ENCODE measurements at regions not wholly inside any gene's neighbourhood (a gene's known extent, or its start where the extent isn't known, plus 50 kb on each side); places are given as distances from the start of the nearest gene placed in this dataset.

DNA sequence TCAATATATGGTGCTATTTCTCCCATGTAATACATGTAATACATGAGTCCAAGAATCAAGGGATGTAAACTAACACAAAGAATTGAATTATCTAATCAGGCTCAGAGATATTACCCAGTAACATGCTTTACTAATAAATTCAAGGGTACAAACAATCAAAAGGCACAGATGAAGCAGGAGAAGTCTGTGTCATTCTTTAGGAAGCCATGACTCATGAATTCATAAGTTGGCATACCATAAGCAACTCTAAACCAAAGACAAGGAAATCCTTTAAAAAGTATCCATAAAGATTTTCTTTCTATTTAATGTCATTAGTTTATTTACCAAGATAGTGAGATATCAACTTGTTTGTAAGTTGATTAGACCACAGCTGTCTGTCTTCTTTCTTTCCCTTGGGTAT, 446.0 kb upstream of the IMPG1 start:
- Histone ChIP-seq H2AFZ (ENCODE audit: low read length) (no peak overlapping the region), H3K4me1 (ENCODE audit: insufficient read depth, low read length) (no peaks in the 10 kb centered on the region), H3K27me3 (ENCODE audit: control insufficient read depth in 1 of 2, insufficient read depth in 2 of 2, low read length in 2 of 2) (no peaks in the 10 kb centered on the region), H3K4me3 (replicated peaks in 1 of 3; ENCODE audit: insufficient read depth in 1 of 3, low read depth in 2 of 3, low read length in 3 of 3) (no peak overlapping the region), H3K9me3 (ENCODE audit: low read length) (no peaks in the 10 kb centered on the region), H3K27ac (ENCODE audit: extremely low read length, insufficient read depth, low read length) (no peak overlapping the region), H3K9ac (ENCODE audit: insufficient read depth, low read depth, low read length) (no peak overlapping the region), H3K4me2 (ENCODE audit: low read depth, low read length) (no peak overlapping the region), H3K36me3 (replicated peaks in 1 of 2; ENCODE audit: control insufficient read depth in 1 of 2, insufficient read depth in 2 of 2, low read length in 2 of 2) (no peaks in the 10 kb centered on the region), H3K79me2 (ENCODE audit: insufficient read depth, low read length) (no peaks in the 10 kb centered on the region), H4K20me1 (ENCODE audit: insufficient read depth, low read length) (no peaks in the 10 kb centered on the region)
- ATAC-seq: no peak
- no peak for FAIRE-seq
- TF ChIP-seq ZNF556 (CRISPR knock-in tag; IDR thresholded peaks at IDR 0.05; ENCODE audit: borderline replicate concordance) (no peak), GATAD1 (CRISPR knock-in tag; IDR thresholded peaks at IDR 0.05) (no peak), NFE2 (CRISPR knock-in tag; IDR thresholded peaks at IDR 0.05) (no peak)
- BruUV-seq (replicated peaks): no TSS peak
- no peak for DNase-seq (ENCODE audit: low spot score)
- intact Hi-C loops (cut with micrococcal nuclease; ENCODE audit: unreplicated experiment) (no loop called here), in situ Hi-C loops (cut with HindIII; ENCODE audit: extremely low pct_ligation_motif_present, low pct_unique_long_range_greater_than_20kb) (no loop called here)
- ChIA-PET POLR2A (no interaction called here), CTCF (ENCODE audit: low intra/inter-chr PET ratio, low total read pairs) (no interaction called here)

DNA sequence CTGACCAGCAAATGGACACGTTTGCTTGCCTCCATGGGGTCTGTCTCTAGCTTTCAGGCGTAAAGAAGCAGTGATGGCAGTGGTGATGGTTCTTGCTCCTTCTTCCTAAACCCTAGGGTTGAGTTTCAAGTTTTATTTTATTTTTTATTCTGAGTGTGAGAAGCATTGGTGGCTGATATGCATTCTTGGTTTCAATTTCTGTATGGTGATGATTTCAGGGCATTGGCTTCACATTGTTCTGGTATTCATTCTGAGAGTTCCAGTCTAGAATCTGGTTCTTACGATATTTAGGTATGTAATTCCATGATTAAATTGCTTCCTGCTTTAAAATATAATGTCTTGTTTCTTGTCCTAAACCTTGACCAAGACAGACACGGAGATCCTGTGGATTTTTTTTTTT, 444.5 kb upstream of the IMPG1 start:
- H3K4me3 ChIP-seq (replicated peaks in 1 of 3; ENCODE audit: insufficient read depth in 1 of 3, low read depth in 2 of 3, low read length in 3 of 3): no peak overlapping the region
- H2AFZ ChIP-seq (ENCODE audit: low read length): no peak overlapping the region
- H3K27me3 ChIP-seq (ENCODE audit: control insufficient read depth in 1 of 2, insufficient read depth in 2 of 2, low read length in 2 of 2): no peaks in the 10 kb centered on the region
- CTCF ChIA-PET (ENCODE audit: low intra/inter-chr PET ratio, low total read pairs): no interaction called here
- in situ Hi-C loops (cut with HindIII; ENCODE audit: extremely low pct_ligation_motif_present, low pct_unique_long_range_greater_than_20kb) (no loop called here), intact Hi-C loops (cut with micrococcal nuclease; ENCODE audit: unreplicated experiment) (no loop called here)
- POLR2A ChIA-PET: no interaction called here
- no peak overlapping the region for H3K27ac ChIP-seq (ENCODE audit: extremely low read length, insufficient read depth, low read length)
- FAIRE-seq: no peak
- no TSS peak for BruUV-seq (replicated peaks)
- no peaks in the 10 kb centered on the region for H3K79me2 ChIP-seq (ENCODE audit: insufficient read depth, low read length)
- no peak for ATAC-seq
- H3K4me1 ChIP-seq (ENCODE audit: insufficient read depth, low read length): no peaks in the 10 kb centered on the region
- H3K9ac ChIP-seq (ENCODE audit: insufficient read depth, low read depth, low read length): no peak overlapping the region
- no peaks in the 10 kb centered on the region for H3K9me3 ChIP-seq (ENCODE audit: low read length)
- no peaks in the 10 kb centered on the region for H4K20me1 ChIP-seq (ENCODE audit: insufficient read depth, low read length)
- no peak overlapping the region for H3K4me2 ChIP-seq (ENCODE audit: low read depth, low read length)
- under 1% methylated on average over 4 of the region's 4 CpGs for WGBS (ENCODE audit: low lambda C conversion rate)
- H3K36me3 ChIP-seq (replicated peaks in 1 of 2; ENCODE audit: control insufficient read depth in 1 of 2, insufficient read depth in 2 of 2, low read length in 2 of 2): no peaks in the 10 kb centered on the region
- DNase-seq (ENCODE audit: low spot score): no peak
- TF ChIP-seq, protein P1, sequence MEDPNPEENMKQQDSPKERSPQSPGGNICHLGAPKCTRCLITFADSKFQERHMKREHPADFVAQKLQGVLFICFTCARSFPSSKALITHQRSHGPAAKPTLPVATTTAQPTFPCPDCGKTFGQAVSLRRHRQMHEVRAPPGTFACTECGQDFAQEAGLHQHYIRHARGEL (CRISPR knock-in tag; IDR thresholded peaks at IDR 0.05): no peak
- TF ChIP-seq DMAP1 (CRISPR knock-in tag; IDR thresholded peaks at IDR 0.05) (no peak), PPARG (CRISPR knock-in tag; conservative IDR thresholded peaks at IDR 0.05) (no peak), HOXA5 (CRISPR knock-in tag; IDR thresholded peaks at IDR 0.05) (no peak), TP53 (CRISPR knock-in tag; conservative IDR thresholded peaks at IDR 0.05) (no peak), ERF (CRISPR knock-in tag; IDR thresholded peaks at IDR 0.05) (no peak), ZNF777 (CRISPR knock-in tag; IDR thresholded peaks at IDR 0.05) (no peak)
- TF ChIP-seq, protein P2, sequence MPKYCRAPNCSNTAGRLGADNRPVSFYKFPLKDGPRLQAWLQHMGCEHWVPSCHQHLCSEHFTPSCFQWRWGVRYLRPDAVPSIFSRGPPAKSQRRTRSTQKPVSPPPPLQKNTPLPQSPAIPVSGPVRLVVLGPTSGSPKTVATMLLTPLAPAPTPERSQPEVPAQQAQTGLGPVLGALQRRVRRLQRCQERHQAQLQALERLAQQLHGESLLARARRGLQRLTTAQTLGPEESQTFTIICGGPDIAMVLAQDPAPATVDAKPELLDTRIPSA (CRISPR knock-in tag; IDR thresholded peaks at IDR 0.05; ENCODE audit: borderline replicate concordance): no peak
- TF ChIP-seq, protein P3, sequence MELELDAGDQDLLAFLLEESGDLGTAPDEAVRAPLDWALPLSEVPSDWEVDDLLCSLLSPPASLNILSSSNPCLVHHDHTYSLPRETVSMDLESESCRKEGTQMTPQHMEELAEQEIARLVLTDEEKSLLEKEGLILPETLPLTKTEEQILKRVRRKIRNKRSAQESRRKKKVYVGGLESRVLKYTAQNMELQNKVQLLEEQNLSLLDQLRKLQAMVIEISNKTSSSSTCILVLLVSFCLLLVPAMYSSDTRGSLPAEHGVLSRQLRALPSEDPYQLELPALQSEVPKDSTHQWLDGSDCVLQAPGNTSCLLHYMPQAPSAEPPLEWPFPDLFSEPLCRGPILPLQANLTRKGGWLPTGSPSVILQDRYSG (CRISPR knock-in tag; IDR thresholded peaks at IDR 0.05): no peak
- TF ChIP-seq, protein P4, sequence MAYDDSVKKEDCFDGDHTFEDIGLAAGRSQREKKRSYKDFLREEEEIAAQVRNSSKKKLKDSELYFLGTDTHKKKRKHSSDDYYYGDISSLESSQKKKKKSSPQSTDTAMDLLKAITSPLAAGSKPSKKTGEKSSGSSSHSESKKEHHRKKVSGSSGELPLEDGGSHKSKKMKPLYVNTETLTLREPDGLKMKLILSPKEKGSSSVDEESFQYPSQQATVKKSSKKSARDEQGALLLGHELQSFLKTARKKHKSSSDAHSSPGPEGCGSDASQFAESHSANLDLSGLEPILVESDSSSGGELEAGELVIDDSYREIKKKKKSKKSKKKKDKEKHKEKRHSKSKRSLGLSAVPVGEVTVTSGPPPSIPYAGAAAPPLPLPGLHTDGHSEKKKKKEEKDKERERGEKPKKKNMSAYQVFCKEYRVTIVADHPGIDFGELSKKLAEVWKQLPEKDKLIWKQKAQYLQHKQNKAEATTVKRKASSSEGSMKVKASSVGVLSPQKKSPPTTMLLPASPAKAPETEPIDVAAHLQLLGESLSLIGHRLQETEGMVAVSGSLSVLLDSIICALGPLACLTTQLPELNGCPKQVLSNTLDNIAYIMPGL (CRISPR knock-in tag; IDR thresholded peaks at IDR 0.05; ENCODE audit: borderline replicate concordance in 1 of 2, low read depth in 1 of 2): no peak

All from HepG2 (cell line).